ENCODE measurements at regions not wholly inside any gene's neighbourhood (a gene's known extent, or its start where the extent isn't known, plus 50 kb on each side); places are given as distances from the start of the nearest gene placed in this dataset.

GRCh38 chr6:43974643-43975230 lies 152.5 kb downstream of the MRPL14 start:
- no peaks in the 10 kb centered on the region for H4K20me1 ChIP-seq (ENCODE audit: control insufficient read depth, insufficient read depth, insufficient read length)
- no peak overlapping the region for H2AFZ ChIP-seq (ENCODE audit: low read length)
- H4K91ac ChIP-seq (ENCODE audit: insufficient read length, low read depth, low read length) = no peak overlapping the region
- peaks cover 13 to 14% of the 10 kb centered on the region in 2 experiments for H3K4me1 Mint-ChIP-seq
- H3K23me2 ChIP-seq (ENCODE audit: insufficient read length, low read depth, low read length, poor library complexity, severe bottlenecking) = no peaks in the 10 kb centered on the region
- no peak overlapping the region for H3K23ac ChIP-seq (ENCODE audit: insufficient read length, low read depth, low read length)
- no peak overlapping the region for H3K27ac Mint-ChIP-seq
- H3K4me3 Mint-ChIP-seq = no peak overlapping the region
- H3K56ac ChIP-seq (ENCODE audit: insufficient read length, low read depth, low read length) = no peak overlapping the region
- no peak overlapping the region for H2BK20ac ChIP-seq (ENCODE audit: low read depth, low read length, poor library complexity, severe bottlenecking)
- no peak overlapping the region for H2BK5ac ChIP-seq (ENCODE audit: insufficient read length, low read length)
- H3K9ac ChIP-seq (ENCODE audit: extremely low read depth, insufficient read length, low read length) = no peak overlapping the region
- peaks cover 0 to 2% of the 10 kb centered on the region in 2 experiments; a peak in 1 of 5 replicates for H3K9me3 Mint-ChIP-seq
- no peak overlapping the region for H3K4ac ChIP-seq (ENCODE audit: low read depth, low read length)
- DNase-seq = no peak
- no peak for TF ChIP-seq CTCF (conservative IDR thresholded peaks at IDR 0.05)
- no peaks in the 10 kb centered on the region for H3K36me3 Mint-ChIP-seq (ENCODE audit: insufficient read depth in 1 of 3, low read depth in 3 of 3)
- no peak overlapping the region for H2BK120ac ChIP-seq (ENCODE audit: low read depth, low read length, poor library complexity, severe bottlenecking)
- H2BK15ac ChIP-seq (ENCODE audit: low read depth, low read length) = no peak overlapping the region
- no peak overlapping the region for H3K4me2 ChIP-seq (ENCODE audit: insufficient read depth, insufficient read length, low read length)
- H3K27me3 ChIP-seq (ENCODE audit: insufficient read depth, low read length) = no peaks in the 10 kb centered on the region
- H3K79me1 ChIP-seq (ENCODE audit: insufficient read depth, low read depth, low read length, poor library complexity, severe bottlenecking) = no peaks in the 10 kb centered on the region
- no peaks in the 10 kb centered on the region for H3K79me2 ChIP-seq (ENCODE audit: insufficient read depth, low read length)
- no peaks in the 10 kb centered on the region for H3K9me3 ChIP-seq (ENCODE audit: control insufficient read depth, low read depth, low read length)
- H4K5ac ChIP-seq (ENCODE audit: insufficient read length, low read depth, low read length) = no peak overlapping the region
- H3T11ph ChIP-seq (ENCODE audit: low read length) = no peak overlapping the region
- H3K18ac ChIP-seq (ENCODE audit: insufficient read length, low read depth, low read length) = no peak overlapping the region
- H2BK12ac ChIP-seq (ENCODE audit: insufficient read length, low read depth, low read length) = no peak overlapping the region
- H4K8ac ChIP-seq (replicated peaks; ENCODE audit: insufficient read length, low read depth, low read length) = no peak overlapping the region
- H3K4me1 ChIP-seq (ENCODE audit: insufficient read depth, low read length) = no peaks in the 10 kb centered on the region
- H3K27me3 Mint-ChIP-seq (ENCODE audit: low read depth) = peaks cover 16% of the 10 kb centered on the region
- H2AK5ac ChIP-seq (ENCODE audit: insufficient read length, low read length) = no peak overlapping the region
- H3K14ac ChIP-seq (ENCODE audit: insufficient read depth, low read length) = no peak overlapping the region
- H3K27ac ChIP-seq (ENCODE audit: insufficient read length, low read depth, low read length) = no peak overlapping the region
- WGBS (ENCODE audit: extremely low coverage, insufficient read length, low lambda C conversion rate) = no CpG with 5 or more reads among the region's 3 CpGs
